DOHH2 (cell line): ENCODE measurements at regions not wholly inside any gene's neighbourhood (a gene's known extent, or its start where the extent isn't known, plus 50 kb on each side); places are given as distances from the start of the nearest gene placed in this dataset.

Source experiments
- H3F3A ChIP-seq: fragments of 200-600 bp; sonication (generic), shearing (Covaris generic); 2 replicates; pipeline ENCODE4 v1.6.0; 2016; ENCODE audit warnings: antibody characterized with exemption, mild to moderate bottlenecking; ENCODE audit not compliant: control insufficient read depth, insufficient read depth
- H3K27ac ChIP-seq: fragments of 200-600 bp; sonication (generic); 2 replicates; pipeline ENCODE4 v1.5.1; 2014; ENCODE audit warnings: low read depth, mild to moderate bottlenecking, low read length, moderate library complexity
- H3K27me3 ChIP-seq: fragments of 200-600 bp; sonication (generic); 2 replicates; pipeline ENCODE4 v1.6.1; 2014; ENCODE audit warnings: mild to moderate bottlenecking, low read length, mixed read lengths; ENCODE audit not compliant: control insufficient read depth
- H3K36me3 ChIP-seq: fragments of 200-600 bp; sonication (generic); 2 replicates; pipeline ENCODE4 v1.6.1; 2014; ENCODE audit warnings: mild to moderate bottlenecking, low read length, moderate library complexity, mixed read lengths; ENCODE audit not compliant: control insufficient read depth
- H3K4me1 ChIP-seq: fragments of 200-600 bp; sonication (generic); 2 replicates; pipeline ENCODE4 v1.6.1; 2014; ENCODE audit warnings: mild to moderate bottlenecking, low read length, mixed read lengths; ENCODE audit not compliant: control insufficient read depth
- H3K4me2 ChIP-seq: fragments of 200-600 bp; sonication (generic); 2 replicates; pipeline ENCODE4 v1.6.0; 2014; ENCODE audit warnings: mild to moderate bottlenecking, low read length, moderate library complexity
- H3K4me3 ChIP-seq: fragments of 200-600 bp; sonication (generic); 2 replicates; pipeline ENCODE4 v1.5.1; 2014; ENCODE audit warnings: mild to moderate bottlenecking, low read length, mixed read lengths
- H3K79me2 ChIP-seq: fragments of 200-600 bp; sonication (generic); 2 replicates; pipeline ENCODE4 v1.6.1; 2014; ENCODE audit warnings: mild to moderate bottlenecking, low read length, mixed read lengths; ENCODE audit not compliant: control insufficient read depth
- H3K9me2 ChIP-seq: fragments of 200-600 bp; sonication (generic); replicated peaks from 2 replicates; pipeline ENCODE4 v1.6.1; 2014; ENCODE audit warnings: mild to moderate bottlenecking, low read length, mixed read lengths; ENCODE audit not compliant: control insufficient read depth
- H3K9me3 ChIP-seq: fragments of 200-600 bp; sonication (generic); 2 replicates; pipeline ENCODE4 v1.6.1; 2014; ENCODE audit warnings: antibody characterized with exemption, low read length, mixed read lengths; ENCODE audit not compliant: control insufficient read depth, insufficient read depth
- H4K20me1 ChIP-seq: fragments of 200-600 bp; sonication (generic); 2 replicates; pipeline ENCODE4 v1.6.0; 2014; ENCODE audit warnings: low read depth, mild to moderate bottlenecking, antibody characterized with exemption, low read length, moderate library complexity; ENCODE audit not compliant: control insufficient read depth, insufficient read depth
- CTCF ChIP-seq: fragments of 200-600 bp; sonication (generic); IDR thresholded peaks from one replicate; pipeline ENCODE4 v1.5.1; 2014; ENCODE audit warnings: antibody characterized with exemption, mild to moderate bottlenecking, low read depth, low read length; ENCODE audit not compliant: poor library complexity, severe bottlenecking
- EZH2phosphoT487 ChIP-seq: fragments of 200-600 bp; sonication (generic); IDR thresholded peaks from 2 replicates; pipeline ENCODE4 v1.6.1; 2017; ENCODE audit warnings: borderline replicate concordance, mild to moderate bottlenecking, antibody characterized with exemption, low read length, moderate library complexity, mixed read lengths

DNA sequence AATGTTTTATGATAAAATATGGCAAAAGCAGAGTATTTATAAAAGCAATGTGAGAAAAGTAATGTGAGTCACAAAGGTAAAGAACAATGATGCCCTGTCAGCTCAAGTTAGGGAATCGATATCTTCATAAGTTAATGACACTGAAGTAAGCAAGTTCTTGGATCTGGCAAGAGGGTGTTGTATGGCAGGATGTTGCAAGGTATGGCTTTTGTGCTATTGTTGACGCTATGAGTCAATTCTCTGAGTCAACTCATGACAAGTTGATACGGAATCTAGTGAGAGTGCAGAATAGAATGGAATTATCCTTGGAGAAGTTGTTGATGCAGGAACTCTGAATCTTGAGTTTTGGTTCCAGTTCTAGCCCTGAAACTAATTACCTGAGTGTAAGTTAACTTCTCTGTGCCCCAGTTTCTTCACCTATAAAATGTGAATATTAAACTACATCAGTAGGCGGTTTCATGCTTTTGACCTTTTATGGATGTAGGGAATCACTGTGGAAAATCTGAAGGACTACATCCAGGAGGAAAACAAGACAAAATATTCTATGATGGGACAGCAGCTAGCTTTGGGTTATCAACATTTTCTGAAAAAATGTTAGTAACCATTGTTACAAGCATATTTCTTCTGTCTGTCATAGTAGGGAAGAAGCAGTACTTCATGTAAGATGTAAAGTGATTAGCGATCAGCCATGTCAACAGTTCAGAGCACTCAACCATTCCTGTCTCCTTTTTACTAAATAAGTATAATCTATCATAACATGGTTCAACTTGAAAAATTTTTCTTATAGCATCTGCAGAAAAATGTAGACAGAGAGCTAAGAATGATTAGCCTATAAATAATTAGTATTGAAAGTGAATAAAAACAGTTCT, 96.9 kb downstream of the ATP6V1G3 start:
- H3K4me2 ChIP-seq = no peak overlapping the region
- no peaks in the 10 kb centered on the region for H3K36me3 ChIP-seq
- H3K9me2 ChIP-seq = no peaks in the 10 kb centered on the region
- no peaks in the 10 kb centered on the region for H3F3A ChIP-seq
- no peaks in the 10 kb centered on the region for H3K4me1 ChIP-seq
- no peaks in the 10 kb centered on the region for H4K20me1 ChIP-seq
- no peak overlapping the region for H3K4me3 ChIP-seq
- no peaks in the 10 kb centered on the region for H3K9me3 ChIP-seq
- no peaks in the 10 kb centered on the region for H3K27me3 ChIP-seq
- H3K79me2 ChIP-seq = no peaks in the 10 kb centered on the region
- TF ChIP-seq EZH2phosphoT487 = no peak
- no peak for TF ChIP-seq CTCF
- no peak overlapping the region for H3K27ac ChIP-seq

DNA sequence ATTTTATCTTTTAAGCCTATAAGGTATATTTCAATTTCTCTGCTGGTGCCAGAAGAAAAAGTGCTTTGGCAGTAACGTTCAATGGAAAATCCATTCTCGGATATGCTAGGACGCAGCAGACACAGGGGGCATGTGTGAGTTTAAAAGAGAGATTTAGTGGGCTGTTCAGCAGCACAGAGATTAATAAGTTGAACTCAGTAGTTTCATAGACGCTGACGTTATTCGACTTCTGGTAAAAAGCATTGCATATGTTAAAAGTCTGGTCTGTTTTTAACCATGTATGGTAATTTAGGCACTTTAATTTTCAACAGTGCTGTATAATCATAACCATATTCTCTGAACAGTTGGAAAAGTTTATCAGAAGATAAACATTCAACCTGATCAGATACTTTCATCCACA, 99.6 kb downstream of the ATP6V1G3 start:
- Histone ChIP-seq H3F3A (no peaks in the 10 kb centered on the region), H3K36me3 (no peaks in the 10 kb centered on the region), H3K9me2 (no peaks in the 10 kb centered on the region), H3K27ac (no peak overlapping the region), H4K20me1 (no peaks in the 10 kb centered on the region), H3K79me2 (no peaks in the 10 kb centered on the region), H3K4me1 (no peaks in the 10 kb centered on the region), H3K27me3 (no peaks in the 10 kb centered on the region), H3K4me2 (no peak overlapping the region), H3K4me3 (no peak overlapping the region), H3K9me3 (no peaks in the 10 kb centered on the region)
- TF ChIP-seq EZH2phosphoT487 = no peak
- no peak for TF ChIP-seq CTCF

DNA sequence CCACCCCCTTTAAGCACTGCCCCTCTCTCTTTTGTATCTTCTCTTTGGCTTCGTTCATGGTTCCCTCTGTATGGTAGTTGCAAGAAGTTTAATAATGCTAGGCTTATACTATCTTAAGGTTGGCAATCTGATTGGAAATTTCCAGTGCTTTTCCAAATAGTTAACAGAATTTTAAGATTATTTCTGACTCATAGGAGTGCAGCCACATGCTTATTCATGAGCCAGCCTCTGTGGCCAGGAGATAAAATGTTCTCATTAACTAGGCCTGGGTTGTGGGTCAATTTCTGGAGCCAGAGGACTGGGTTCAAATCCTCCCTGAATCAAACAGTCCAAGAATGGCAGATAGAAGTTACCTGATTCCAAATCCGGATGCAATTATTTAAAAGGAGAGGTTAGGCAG, 103.1 kb downstream of the ATP6V1G3 start:
- H3K4me2 ChIP-seq = no peak overlapping the region
- H3F3A ChIP-seq = no peaks in the 10 kb centered on the region
- no peaks in the 10 kb centered on the region for H4K20me1 ChIP-seq
- H3K9me3 ChIP-seq = no peaks in the 10 kb centered on the region
- H3K79me2 ChIP-seq = no peaks in the 10 kb centered on the region
- no peaks in the 10 kb centered on the region for H3K9me2 ChIP-seq
- H3K27me3 ChIP-seq = no peaks in the 10 kb centered on the region
- TF ChIP-seq CTCF = no peak
- TF ChIP-seq EZH2phosphoT487 = no peak
- H3K36me3 ChIP-seq = no peaks in the 10 kb centered on the region
- H3K4me3 ChIP-seq = no peak overlapping the region
- no peaks in the 10 kb centered on the region for H3K4me1 ChIP-seq
- no peak overlapping the region for H3K27ac ChIP-seq
